ENCODE measurements at regions not wholly inside any gene's neighbourhood (a gene's known extent, or its start where the extent isn't known, plus 50 kb on each side); places are given as distances from the start of the nearest gene placed in this dataset.

DNA sequence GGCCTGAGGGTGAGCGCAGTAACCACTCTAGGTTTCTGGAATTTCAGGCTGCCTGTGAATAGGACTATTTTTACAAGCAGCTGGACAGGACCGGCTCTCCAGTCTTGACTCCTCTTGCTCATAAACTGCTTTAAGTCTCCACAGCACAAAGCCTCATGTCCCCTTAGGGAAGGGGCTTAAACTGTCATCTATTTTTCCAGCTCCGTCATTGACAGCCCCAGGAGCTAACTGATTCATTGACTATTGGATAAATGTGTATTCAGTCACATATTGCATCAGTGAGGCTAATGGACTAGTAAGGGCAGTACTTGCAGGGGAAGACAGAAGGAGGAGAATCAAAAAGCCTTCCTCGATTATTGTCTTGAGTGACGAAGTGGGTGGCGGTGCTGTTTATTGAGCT is 719.4 kb upstream of the ADAMTS16 start:
- no peak for DNase-seq

DNA sequence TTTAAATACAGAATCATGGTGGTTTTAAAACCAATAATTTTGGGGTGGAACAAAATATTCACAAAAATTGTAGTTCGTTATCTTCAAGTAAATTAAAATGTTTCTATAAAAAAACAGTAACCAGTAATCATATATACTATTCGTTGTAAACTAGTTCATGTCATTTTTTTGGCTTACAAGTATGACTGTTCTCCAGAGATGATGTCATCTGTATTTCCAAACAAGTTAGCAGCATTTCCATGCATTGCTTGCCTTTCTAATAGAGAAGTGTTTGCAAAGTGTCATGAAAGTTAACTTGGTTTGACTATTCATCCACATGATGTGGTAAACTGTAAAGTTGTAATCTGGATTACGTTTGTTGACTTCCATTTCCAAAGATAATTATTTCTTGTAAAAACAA is 717.9 kb upstream of the ADAMTS16 start:
- no peak for DNase-seq

GRCh38 chr5:4424895-4425294 is 715.2 kb upstream of the ADAMTS16 start:
- DNase-seq: no peak

- no peak for DNase-seq
Measured at GRCh38 chr5:4440536-4440935, 699.6 kb upstream of the ADAMTS16 start.

GRCh38 chr5:4442221-4442620 is 697.9 kb upstream of the ADAMTS16 start:
- no peak for DNase-seq

DNA sequence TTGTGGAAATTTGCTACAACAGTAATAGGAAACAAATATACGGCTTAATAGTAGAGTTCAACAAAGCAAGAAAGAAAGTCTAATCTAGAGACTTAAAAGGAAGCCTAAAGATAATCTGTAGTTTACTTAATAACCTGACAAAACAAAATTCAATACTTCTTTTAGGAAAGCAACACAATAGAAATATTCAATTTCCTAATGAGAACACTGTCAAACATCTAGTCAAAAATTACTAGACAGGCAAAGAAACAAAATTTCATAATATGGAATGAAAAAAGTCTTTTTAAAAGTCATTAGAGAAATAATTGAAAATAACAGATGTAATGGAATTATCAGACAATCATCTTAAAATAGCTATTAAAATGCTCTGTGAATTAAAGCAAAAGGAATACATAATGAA is 692.5 kb upstream of the ADAMTS16 start:
- DNase-seq: no peak

DNA sequence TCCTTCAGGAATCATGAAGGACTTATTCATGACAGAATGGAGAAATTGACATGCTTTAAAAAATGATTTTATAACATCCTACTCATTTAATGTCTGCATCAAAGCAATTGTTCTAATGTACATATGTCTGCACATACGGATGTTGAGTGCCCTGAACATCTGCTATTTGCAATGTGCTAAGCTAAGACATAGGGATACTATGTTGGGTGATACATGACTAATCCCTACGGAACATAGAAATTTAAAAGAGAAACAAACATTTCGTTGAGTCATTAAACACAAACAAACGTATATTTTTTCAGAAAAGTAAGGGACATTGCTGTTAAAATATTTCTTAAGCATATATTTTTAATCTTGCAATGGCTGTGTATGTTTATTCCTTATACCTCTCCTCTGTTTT is 686.5 kb upstream of the ADAMTS16 start:
- no peak for DNase-seq

DNA sequence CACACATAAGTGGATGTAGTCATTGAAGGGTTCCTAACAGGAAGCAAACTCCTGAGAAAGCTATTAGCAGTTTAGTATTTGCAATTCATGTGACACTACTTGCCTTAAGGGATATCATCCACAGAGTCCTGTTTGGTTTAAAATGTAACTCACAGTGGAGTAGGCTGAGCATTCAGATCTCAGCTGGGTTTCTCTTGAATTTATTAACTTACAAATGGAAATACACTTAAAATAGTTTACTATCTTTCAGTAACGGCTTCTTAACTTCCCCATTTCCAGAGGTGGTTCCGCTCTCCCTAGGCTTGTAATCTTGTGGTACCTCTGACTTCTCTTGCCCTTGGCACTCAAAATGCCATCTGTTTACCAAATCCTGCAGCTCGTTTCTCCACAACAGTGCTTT is 660.7 kb upstream of the ADAMTS16 start:
- DNase-seq: no peak

- DNase-seq: no peak
Measured at GRCh38 chr5:4480528-4481349, 659.4 kb upstream of the ADAMTS16 start.

DNA sequence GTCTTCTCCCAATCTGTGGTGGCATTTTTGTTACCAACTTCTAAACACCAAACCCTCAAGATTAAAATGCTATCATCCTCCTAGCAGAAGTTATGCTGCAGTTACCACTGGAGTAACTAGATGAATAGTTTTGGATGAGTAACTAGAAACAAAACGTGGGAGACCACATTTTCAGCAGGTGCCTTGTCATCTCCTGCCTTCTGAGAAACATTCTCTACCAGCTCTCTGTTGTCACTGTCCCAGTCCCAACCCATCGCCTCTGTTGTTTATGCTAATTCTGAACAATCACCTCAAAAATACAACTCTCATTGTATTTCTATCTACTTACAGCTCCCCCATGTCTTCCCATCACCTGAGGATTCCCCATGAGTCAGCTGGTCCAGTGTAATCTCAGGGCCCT is 652.5 kb upstream of the ADAMTS16 start:
- DNase-seq: no peak

DNA sequence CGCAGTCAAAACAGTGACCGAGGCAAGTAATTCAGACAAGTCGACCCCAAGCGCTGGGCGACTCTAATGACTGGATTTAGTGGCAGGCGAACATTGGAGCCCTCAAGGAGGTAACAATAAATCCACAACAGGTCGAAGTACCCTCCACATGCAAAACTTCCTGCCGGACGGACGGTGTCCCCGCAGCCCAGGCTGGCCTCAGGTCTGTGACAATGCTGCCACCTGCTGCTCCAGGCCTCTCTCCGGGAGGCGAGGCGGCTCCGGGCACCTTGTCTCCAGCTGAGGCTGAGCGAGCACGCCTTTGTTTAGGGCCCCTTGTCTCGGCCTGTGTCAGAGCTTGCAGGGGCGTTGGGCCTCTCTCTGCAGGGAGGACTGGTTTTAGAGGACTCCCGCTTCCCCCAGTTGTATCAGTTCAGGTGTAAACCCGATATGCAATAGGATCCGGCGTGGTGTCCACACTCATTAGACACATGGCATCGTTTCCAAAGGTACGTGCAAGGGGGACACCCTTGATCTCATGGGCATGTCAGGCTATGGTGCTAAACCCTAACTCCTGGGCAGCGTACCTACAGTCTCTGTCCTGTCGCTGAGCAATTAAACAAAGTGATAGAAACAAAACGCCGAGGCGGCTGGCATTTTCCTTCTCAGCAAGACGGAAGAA is 628.0 kb upstream of the ADAMTS16 start:
- DNase-seq: no peak

DNA sequence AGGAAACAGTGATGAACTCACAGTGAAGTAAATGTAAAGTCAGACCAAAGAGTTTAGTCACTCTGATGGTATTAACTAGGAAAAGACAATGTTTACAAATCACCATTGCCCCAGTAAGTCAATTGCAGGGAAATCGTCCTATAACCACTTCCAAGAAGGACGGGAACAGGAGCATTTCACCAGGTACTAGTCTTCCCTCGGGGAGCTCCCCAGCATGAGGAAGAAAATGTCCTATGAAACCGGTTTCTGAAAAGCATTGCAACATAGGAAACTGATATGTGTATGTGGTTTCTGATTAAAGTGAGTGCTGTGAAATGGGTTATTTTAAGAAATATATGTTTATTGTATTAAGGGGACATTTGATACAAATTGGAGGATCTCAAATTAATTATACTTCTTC is 626.7 kb upstream of the ADAMTS16 start:
- no peak for DNase-seq

GRCh38 chr5:4514067-4514648 is 626.0 kb upstream of the ADAMTS16 start:
- no peak for DNase-seq

DNA sequence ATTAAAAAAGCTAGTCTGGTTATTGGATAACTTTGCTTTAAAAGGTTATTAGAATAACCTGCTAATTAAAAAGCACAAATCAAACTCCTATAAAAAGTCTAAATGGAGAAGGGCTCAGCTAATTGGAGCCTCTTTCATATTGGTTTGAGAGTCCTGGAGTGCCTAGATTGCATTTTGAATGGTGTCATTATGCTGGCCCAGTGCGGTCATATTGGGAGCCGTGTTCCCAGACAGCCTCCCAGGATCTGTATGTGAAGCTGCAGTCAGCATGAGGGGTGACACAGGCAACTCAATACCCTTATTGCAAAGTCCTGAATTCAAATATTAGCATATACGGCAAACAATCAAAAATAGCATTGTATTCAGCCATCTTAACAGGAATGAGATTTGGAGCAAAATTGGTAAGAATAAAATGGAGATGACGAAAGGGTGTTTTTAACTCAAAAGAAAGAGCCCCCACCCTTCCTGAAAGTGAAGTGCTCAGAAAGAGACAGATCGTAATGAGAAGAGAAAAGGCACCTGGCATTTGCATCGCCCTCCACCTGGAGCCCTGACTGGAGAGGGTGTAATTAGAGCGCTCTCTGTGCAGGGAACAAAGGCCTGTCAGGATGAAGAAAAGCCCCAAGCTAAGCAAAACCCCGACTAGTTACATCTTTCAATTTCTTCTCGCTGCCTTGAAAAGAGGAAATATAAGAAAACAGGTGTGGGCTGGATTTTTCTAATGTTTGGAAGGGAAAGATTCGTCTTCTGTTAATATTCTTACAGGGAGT is 621.0 kb upstream of the ADAMTS16 start:
- DNase-seq: no peak

- DNase-seq: no peak
Measured at GRCh38 chr5:4520559-4520958, 619.6 kb upstream of the ADAMTS16 start.

GRCh38 chr5:4523038-4523437 is 617.1 kb upstream of the ADAMTS16 start:
- no peak for DNase-seq

DNA sequence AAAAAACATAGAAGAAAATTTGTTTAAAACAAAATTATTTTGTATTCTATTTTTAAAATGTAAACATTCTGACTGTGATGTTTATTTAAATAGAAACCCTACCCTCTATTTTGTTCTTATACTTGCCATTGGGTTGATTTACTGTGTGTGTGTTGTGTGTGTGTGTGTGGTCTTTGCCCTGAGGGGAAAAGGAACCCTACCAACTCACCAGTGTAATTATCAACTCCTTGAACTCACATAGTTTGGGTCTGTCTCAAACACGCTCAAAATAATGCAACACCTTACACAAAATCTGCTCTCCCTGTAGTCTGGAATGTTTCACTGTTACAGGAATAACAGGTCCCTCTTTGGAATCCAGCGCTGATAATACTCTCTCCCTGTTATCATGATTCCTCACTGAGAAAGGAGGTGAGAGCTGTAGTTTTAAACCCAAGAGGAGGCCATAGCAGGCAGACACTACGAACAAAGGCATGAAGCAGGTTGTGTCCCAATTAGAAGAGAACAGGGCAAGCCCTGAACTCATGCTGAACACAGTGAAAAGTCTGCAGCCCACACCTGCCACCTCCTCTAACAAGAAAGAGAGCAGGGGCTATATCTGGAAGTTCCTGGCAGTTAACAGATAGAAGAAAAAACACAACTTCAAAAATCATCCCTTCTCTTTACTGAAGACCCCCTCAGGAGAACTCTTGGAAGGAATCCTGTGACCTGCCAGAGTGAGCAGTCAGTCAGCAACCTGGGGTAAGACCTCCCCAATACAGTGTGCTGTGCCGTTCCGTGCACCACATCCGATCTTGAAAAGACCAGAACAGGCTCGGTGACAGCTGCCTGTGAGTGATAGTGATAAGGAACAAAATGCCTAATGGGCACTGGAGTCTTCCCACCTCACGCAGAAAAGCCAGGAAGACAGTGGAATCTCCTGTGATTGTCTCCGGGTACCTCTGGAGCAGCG is 608.1 kb upstream of the ADAMTS16 start:
- DNase-seq: no peak

- DNase-seq: no peak
Measured at GRCh38 chr5:4532705-4533080, 607.4 kb upstream of the ADAMTS16 start.

GRCh38 chr5:4533457-4534105 is 606.5 kb upstream of the ADAMTS16 start:
- DNase-seq: no peak

GRCh38 chr5:4537489-4537888 is 602.6 kb upstream of the ADAMTS16 start:
- DNase-seq: no peak

DNA sequence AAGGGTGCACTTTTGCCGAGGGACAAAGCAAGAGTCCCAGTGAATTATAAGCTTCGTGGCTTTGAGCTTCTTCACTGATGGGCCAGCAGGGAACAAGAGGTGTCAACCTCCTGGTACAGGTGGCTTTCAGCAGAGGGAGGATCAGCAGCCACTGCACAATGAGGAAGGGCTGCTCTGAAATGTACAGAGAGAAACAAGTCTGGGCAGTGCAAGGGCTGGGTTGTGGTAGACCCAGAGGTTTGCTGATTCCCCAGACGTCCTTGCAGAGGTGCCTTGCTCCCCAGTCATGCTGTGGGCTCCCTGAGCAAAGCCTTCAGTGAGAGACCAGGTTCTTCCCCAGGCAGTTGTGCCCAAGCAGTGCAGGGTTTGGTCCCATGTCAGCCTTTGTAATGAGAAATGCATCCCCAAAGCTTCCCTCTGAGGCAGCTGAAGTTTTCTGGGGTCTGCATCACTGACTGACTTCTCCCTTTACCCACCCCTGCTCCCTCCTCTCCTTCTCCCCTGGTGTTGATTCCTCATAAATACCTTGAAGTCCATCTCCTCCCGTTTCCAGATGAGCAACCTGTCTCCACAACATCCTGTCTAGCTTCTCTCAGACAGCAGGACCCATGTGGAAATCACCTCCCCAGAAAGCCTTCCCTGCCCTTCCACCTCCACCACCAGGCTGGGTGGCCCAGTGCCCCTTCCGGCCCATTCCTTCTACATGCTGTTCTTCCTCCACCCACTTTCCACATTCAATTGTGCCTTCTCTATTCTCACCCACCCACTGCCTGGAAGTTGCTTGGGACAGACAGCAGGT is 599.6 kb upstream of the ADAMTS16 start:
- no peak for DNase-seq
